Endodermal cell (in vitro differentiated cells): ENCODE measurements at regions not wholly inside any gene's neighbourhood (a gene's known extent, or its start where the extent isn't known, plus 50 kb on each side); places are given as distances from the start of the nearest gene placed in this dataset.
A peak's percentile ranks its signal among the peaks of the same experiment; 100 is the strongest.

Experiments
- DNase-seq: peaks from one replicate; pipeline ENCODE4 v3.0.0-alpha.2; 2017
- H3K27ac ChIP-seq: 2 replicates; pipeline ENCODE4 v1.5.1; 2013; ENCODE audit warnings: mild to moderate bottlenecking, low read depth, low read length, moderate library complexity
- H3K27me3 ChIP-seq: 2 replicates; pipeline ENCODE4 v1.6.1; 2013; ENCODE audit warnings: mild to moderate bottlenecking, low read length, moderate library complexity; ENCODE audit not compliant: insufficient read depth, control insufficient read depth, poor library complexity, severe bottlenecking
- H3K36me3 ChIP-seq: 2 replicates; pipeline ENCODE4 v1.7.0; 2013; ENCODE audit warnings: mild to moderate bottlenecking, low read length, moderate library complexity; ENCODE audit not compliant: control insufficient read depth, insufficient read depth
- H3K4me1 ChIP-seq: one replicate; pipeline ENCODE4 v1.7.0; 2013; ENCODE audit warnings: low read length; ENCODE audit not compliant: control insufficient read depth, insufficient read depth
- H3K4me3 ChIP-seq: 2 replicates; pipeline ENCODE4 v1.5.1; 2013; ENCODE audit warnings: mild to moderate bottlenecking, low read length, moderate library complexity
- H3K9ac ChIP-seq: 2 replicates; pipeline ENCODE4 v1.6.1; 2013; ENCODE audit warnings: mild to moderate bottlenecking, low read length, moderate library complexity; ENCODE audit not compliant: poor library complexity, severe bottlenecking; ENCODE audit errors: extremely low read depth
- H3K9me3 ChIP-seq: 2 replicates; pipeline ENCODE4 v1.6.1; 2013; ENCODE audit warnings: mild to moderate bottlenecking, low read length, moderate library complexity; ENCODE audit not compliant: control insufficient read depth
- H3K27ac Mint-ChIP-seq: 2 replicates; pipeline ENCODE4 v1.8.0; 2020; ENCODE audit warnings: mixed read lengths
- H3K27me3 Mint-ChIP-seq: 2 replicates; pipeline ENCODE4 v1.8.0; 2021; ENCODE audit warnings: mild to moderate bottlenecking, mixed read lengths; ENCODE audit not compliant: insufficient read depth
- H3K36me3 Mint-ChIP-seq: 2 replicates; pipeline ENCODE4 v1.8.0; 2020; ENCODE audit warnings: low read depth, mixed read lengths
- H3K4me1 Mint-ChIP-seq: 2 replicates; pipeline ENCODE4 v1.8.0; 2020; ENCODE audit warnings: mixed read lengths
- H3K4me3 Mint-ChIP-seq: 2 replicates; pipeline ENCODE4 v1.8.0; 2020; ENCODE audit warnings: mild to moderate bottlenecking, moderate library complexity, mixed read lengths
- H3K9me3 Mint-ChIP-seq: 2 replicates; pipeline ENCODE4 v1.8.0; 2020; ENCODE audit warnings: mild to moderate bottlenecking, mixed read lengths
- CTCF ChIP-seq: fragments of 200-600 bp; sonication (generic); conservative IDR thresholded peaks from 2 replicates; pipeline ENCODE4 v1.5.0; 2021; ENCODE audit warnings: antibody characterized with exemption, mild to moderate bottlenecking
- WGBS, 2 experiments: methylation state at CpG; one replicate each; pipeline versions ENCODE4 v1.1.5 to v1.1.7; 2013; ENCODE audit warnings: missing lambda C conversion rate in 2 of 2, mixed read lengths in 1 of 2; ENCODE audit not compliant: insufficient coverage in 1 of 2, insufficient read length in 1 of 2; 5-methylcytosine and 5-hydroxymethylcytosine counted together

GRCh38 chr3:56915966-56916586, 114.3 kb upstream of the ARHGEF3 start:
- WGBS, 2 experiments: 58 to 77% methylated on average over 8 to 16 of the region's 16 CpGs
- no peaks in the 10 kb centered on the region for H3K27me3 Mint-ChIP-seq
- H3K9me3 Mint-ChIP-seq: no peaks in the 10 kb centered on the region
- H3K27ac Mint-ChIP-seq: no peak overlapping the region
- H3K27ac ChIP-seq: no peak overlapping the region
- H3K36me3 ChIP-seq: no peaks in the 10 kb centered on the region
- peak; percentile 20 for TF ChIP-seq CTCF
- H3K4me3 ChIP-seq: no peak overlapping the region
- no peaks in the 10 kb centered on the region for H3K4me1 ChIP-seq
- H3K9ac ChIP-seq: no peak overlapping the region
- H3K27me3 ChIP-seq: no peaks in the 10 kb centered on the region
- no peaks in the 10 kb centered on the region for H3K9me3 ChIP-seq
- H3K4me3 Mint-ChIP-seq: no peak overlapping the region
- peak; percentile 73 for DNase-seq
- no peaks in the 10 kb centered on the region for H3K36me3 Mint-ChIP-seq
- peaks cover 25% of the 10 kb centered on the region for H3K4me1 Mint-ChIP-seq

- no peak for DNase-seq
- no peak overlapping the region for H3K4me3 Mint-ChIP-seq
- no peak overlapping the region for H3K27ac ChIP-seq
- H3K4me1 ChIP-seq: no peaks in the 10 kb centered on the region
- H3K27me3 ChIP-seq: no peaks in the 10 kb centered on the region
- no peaks in the 10 kb centered on the region for H3K27me3 Mint-ChIP-seq
- no peaks in the 10 kb centered on the region for H3K9me3 ChIP-seq
- no peaks in the 10 kb centered on the region for H3K36me3 ChIP-seq
- no peak overlapping the region for H3K27ac Mint-ChIP-seq
- no peaks in the 10 kb centered on the region for H3K9me3 Mint-ChIP-seq
- no peak overlapping the region for H3K9ac ChIP-seq
- WGBS, 2 experiments: 95% methylated on average over 3 of the region's 3 CpGs; no CpG with 5 or more reads in 1 of the 2 experiments
- peaks cover 25% of the 10 kb centered on the region for H3K4me1 Mint-ChIP-seq
- no peak overlapping the region for H3K4me3 ChIP-seq
- no peak for TF ChIP-seq CTCF
- no peaks in the 10 kb centered on the region for H3K36me3 Mint-ChIP-seq
Observed at GRCh38 chr3:56914646-56915045, 112.9 kb upstream of the ARHGEF3 start.

- Mint-ChIP-seq H3K4me1 (peaks cover 18% of the 10 kb centered on the region), H3K27me3 (no peaks in the 10 kb centered on the region), H3K27ac (no peak overlapping the region), H3K36me3 (no peaks in the 10 kb centered on the region), H3K9me3 (no peaks in the 10 kb centered on the region), H3K4me3 (no peak overlapping the region)
- Histone ChIP-seq H3K9me3 (no peaks in the 10 kb centered on the region), H3K9ac (no peak overlapping the region), H3K4me1 (no peaks in the 10 kb centered on the region), H3K27me3 (no peaks in the 10 kb centered on the region), H3K4me3 (no peak overlapping the region), H3K36me3 (no peaks in the 10 kb centered on the region), H3K27ac (no peak overlapping the region)
- DNase-seq: no peak
- WGBS, 2 experiments: 91 to 92% methylated on average over 8 of the region's 8 CpGs
- no peak for TF ChIP-seq CTCF
Observed at GRCh38 chr3:56911363-56911762, 109.6 kb upstream of the ARHGEF3 start.
